HL-60/S4 (cell line): ENCODE measurements at regions not wholly inside any gene's neighbourhood (a gene's known extent, or its start where the extent isn't known, plus 50 kb on each side); places are given as distances from the start of the nearest gene placed in this dataset.

Experiments
- in situ Hi-C: fragments of 300-500 bp; cut with MboI; formaldehyde crosslinking; loops from 2 replicates; pipeline ENCODE4 v1.14.3; 2022; ENCODE audit warnings: low sequenced_read_pairs

DNA sequence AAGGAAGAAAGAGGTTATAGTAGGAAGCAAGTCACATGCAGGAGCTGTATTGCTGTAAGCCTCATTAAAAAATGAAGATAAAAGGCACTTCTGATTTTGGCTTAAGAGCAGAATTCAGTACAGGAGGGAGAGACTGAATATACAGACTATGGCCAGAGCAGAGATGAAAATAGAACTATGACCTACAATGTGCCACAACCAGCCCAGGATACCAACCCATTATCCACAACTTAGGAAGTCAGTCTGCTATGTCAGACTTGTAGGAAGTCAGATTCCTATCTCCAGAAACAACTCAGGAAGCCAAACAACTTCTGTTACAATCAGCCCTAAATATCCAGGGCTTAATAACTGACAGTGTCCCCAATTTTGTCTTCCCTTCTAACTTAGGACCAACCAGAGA lies 156.2 kb upstream of the ANKH start:
- in situ Hi-C loops = no loop called here

- in situ Hi-C loops = no loop called here
These were observed 155.4 kb upstream of the ANKH start for GRCh38 chr5:15026944-15027343.

GRCh38 chr5:15026011-15026893 lies 154.7 kb upstream of the ANKH start:
- in situ Hi-C loops = no loop called here

GRCh38 chr5:15023846-15024245 lies 152.3 kb upstream of the ANKH start:
- in situ Hi-C loops = loop anchor here (25.0 kb wide), 2 partner anchors 662 to 1037 kb away; no protein-coding TSS in a partner anchor

DNA sequence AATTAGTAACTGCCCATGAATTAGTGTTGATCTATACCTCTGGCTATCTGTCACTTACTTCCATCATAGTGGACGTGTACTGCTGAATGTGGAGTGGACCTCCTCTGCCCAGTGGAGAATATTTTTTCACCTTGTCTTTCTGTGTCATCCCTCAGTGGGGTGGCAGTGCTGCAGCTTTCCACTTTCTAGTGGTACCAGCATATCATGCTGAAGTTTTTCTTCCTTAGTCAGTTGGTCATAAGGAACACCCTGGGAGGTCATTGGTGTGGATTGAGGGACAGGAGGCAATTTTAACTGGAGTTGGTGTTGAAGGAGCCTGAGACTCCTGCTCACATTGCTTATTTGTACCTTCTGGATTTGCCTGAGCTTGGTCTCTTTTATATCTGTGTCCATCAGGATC lies 151.7 kb upstream of the ANKH start:
- in situ Hi-C loops = loop anchor here (25.0 kb wide), 2 partner anchors 661 to 1036 kb away; no protein-coding TSS in a partner anchor

DNA sequence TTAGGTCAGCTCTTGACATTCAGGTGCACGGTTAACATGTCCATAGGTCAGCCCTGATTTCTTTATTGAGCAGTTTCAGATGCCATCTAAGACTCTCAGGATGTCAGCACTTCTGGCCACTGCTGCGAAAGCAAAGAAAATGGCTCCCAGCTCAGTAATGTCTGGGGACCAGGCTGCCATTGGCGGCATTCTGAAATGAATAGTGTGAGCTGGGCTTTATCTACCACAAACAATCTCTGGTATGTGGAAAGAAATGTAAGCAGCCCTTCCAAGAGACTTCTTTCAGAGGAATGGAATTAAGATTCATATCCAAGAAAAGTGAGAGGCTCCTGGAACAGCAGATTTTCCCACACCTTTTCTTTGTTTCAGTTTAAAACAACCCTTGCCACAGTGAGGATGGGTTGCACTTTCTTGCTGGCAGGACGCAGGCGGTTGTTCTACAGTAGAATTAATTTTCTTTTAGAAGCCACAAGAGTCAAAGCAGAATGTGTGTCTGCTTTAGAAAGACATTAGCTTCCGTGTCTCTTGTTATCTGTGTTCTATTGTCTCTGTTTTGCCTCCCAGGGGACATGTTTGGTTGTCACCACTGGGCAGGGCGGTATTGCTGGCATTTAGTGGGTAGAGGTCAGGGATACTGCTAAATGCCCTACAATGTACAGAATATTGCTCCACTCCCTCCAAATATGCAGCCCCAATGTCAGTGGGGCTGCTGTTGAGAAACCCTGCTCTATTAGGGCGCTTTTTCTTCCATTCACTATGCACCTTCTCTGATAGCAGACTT lies 149.9 kb upstream of the ANKH start:
- in situ Hi-C loops = loop anchor here (25.0 kb wide), 2 partner anchors 659 to 1034 kb away; no protein-coding TSS in a partner anchor

DNA sequence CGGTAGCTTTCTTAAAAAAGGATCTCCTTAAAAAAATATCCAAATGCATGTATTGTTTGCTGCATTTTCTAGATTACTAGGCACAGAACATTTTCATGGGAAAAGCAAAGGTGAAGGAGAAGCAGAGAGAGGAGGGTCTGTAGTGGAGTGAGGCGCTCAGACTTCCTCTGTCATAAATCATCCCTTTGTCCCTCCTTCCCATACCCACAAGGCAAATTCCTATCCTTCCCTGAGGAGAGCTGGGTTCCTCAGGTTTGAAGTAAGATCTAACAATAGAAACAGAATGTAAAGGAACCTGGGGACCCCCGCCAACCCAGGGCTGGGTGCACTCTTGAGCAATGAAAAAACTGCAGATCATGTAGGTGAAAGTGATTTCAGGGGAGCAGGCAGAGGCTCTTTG lies 149.2 kb upstream of the ANKH start:
- in situ Hi-C loops = loop anchor here (25.0 kb wide), 2 partner anchors 658 to 1033 kb away; no protein-coding TSS in a partner anchor

DNA sequence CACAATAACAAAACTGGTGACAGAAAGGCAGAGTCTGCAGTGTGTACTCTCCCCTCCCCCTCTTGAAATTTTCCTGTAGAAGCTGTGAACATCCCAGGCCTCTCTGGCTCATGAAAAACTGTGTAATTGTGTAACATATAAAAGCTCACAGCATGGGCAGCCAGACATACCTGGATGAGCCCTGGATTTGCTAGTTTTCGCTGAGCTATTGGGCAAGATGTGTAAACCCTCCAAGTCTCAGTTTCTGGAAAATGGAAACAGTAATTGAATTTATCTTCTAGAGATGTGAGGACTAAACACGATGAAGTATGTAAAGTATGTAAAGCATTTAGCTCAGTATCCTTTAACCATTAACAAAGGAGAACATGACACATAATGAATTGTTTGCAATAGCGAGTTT lies 143.2 kb upstream of the ANKH start:
- in situ Hi-C loops = loop anchor here (25.0 kb wide), 2 partner anchors 653 to 1028 kb away; no protein-coding TSS in a partner anchor

- in situ Hi-C loops = loop anchor here (25.0 kb wide), 2 partner anchors 652 to 1027 kb away; no protein-coding TSS in a partner anchor
These were observed 142.3 kb upstream of the ANKH start for GRCh38 chr5:15013654-15014463.

DNA sequence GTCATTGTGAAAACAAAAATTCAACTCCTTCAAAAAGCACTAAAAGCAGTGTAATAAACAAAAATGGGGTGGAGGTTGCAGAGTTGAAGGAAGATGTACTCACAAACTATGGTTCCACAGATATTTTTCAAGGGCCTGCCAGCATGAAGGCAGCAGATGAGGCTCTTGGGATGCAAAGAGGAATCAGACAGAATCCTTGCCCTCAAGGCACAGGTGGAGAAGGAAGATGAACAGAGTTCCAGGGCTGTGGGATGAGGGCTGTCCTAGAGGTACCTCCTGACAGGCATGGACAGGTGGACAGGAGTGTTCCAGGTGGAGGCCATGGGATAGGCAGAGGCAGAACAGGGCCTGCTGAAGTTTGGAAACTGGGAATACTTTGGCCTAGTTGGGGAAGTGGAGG lies 140.5 kb upstream of the ANKH start:
- in situ Hi-C loops = loop anchor here (25.0 kb wide), 2 partner anchors 650 to 1025 kb away; no protein-coding TSS in a partner anchor

- in situ Hi-C loops = loop anchor here (25.0 kb wide), 2 partner anchors 649 to 1024 kb away; no protein-coding TSS in a partner anchor
These were observed 139.4 kb upstream of the ANKH start for GRCh38 chr5:15010936-15011335.

GRCh38 chr5:15009420-15009819 lies 137.8 kb upstream of the ANKH start:
- in situ Hi-C loops = loop anchor here (10.0 to 25.0 kb wide), 3 partner anchors 285 to 1022 kb away; no protein-coding TSS in a partner anchor

GRCh38 chr5:15008921-15009320 lies 137.3 kb upstream of the ANKH start:
- in situ Hi-C loops = loop anchor here (10.0 to 25.0 kb wide), 3 partner anchors 284 to 1022 kb away; no protein-coding TSS in a partner anchor

- in situ Hi-C loops = loop anchor here (10.0 to 25.0 kb wide), 3 partner anchors 284 to 1021 kb away; no protein-coding TSS in a partner anchor
These were observed 136.9 kb upstream of the ANKH start for GRCh38 chr5:15008476-15008875.

DNA sequence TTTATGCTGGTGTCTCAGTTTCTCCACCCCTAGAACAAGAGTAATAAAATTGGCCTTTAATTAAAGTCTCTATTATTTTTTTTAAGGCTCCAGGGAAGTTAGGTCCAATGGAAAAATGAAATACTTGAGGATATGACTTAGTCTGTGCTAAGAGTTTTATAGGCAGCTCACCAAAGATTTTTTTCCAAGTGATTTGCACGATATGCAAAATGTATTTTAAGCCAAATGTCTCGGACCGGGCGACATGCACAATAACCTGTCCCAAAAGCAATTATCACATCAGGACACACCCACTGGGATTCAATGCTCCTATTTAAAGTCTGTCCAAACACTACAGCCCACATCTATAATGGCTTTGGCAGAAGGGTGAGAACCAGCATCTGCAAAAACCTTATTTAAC lies 136.1 kb upstream of the ANKH start:
- in situ Hi-C loops = loop anchor here (10.0 to 25.0 kb wide), 3 partner anchors 283 to 1020 kb away; no protein-coding TSS in a partner anchor

GRCh38 chr5:15004506-15004905 lies 132.9 kb upstream of the ANKH start:
- in situ Hi-C loops = loop anchor here (10.0 to 25.0 kb wide), 3 partner anchors 280 to 1017 kb away; no protein-coding TSS in a partner anchor

GRCh38 chr5:15003511-15003920 lies 131.9 kb upstream of the ANKH start:
- in situ Hi-C loops = loop anchor here (10.0 to 25.0 kb wide), 3 partner anchors 279 to 1016 kb away; no protein-coding TSS in a partner anchor

DNA sequence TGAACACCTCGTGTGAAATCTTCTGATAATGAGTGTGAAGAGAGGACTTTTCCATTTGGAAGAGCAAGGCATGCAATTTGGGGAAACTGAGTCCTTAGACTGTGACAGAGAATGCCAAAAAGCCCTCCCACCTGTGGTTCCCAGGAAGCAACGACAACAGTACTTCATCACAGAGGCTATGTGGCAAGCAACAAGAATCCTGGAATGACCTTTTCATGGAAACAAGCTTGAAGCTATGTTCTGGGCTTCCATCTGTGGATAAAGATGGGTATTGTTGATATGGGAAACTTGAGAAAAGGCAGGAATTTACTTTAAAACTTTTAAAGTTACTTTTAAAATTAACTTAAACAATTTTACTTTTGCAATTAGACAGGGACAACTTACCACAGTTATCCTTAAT lies 131.2 kb upstream of the ANKH start:
- in situ Hi-C loops = loop anchor here (10.0 to 25.0 kb wide), 3 partner anchors 278 to 1015 kb away; no protein-coding TSS in a partner anchor

GRCh38 chr5:15002173-15002572 lies 130.6 kb upstream of the ANKH start:
- in situ Hi-C loops = loop anchor here (10.0 to 25.0 kb wide), 3 partner anchors 277 to 1015 kb away; no protein-coding TSS in a partner anchor

DNA sequence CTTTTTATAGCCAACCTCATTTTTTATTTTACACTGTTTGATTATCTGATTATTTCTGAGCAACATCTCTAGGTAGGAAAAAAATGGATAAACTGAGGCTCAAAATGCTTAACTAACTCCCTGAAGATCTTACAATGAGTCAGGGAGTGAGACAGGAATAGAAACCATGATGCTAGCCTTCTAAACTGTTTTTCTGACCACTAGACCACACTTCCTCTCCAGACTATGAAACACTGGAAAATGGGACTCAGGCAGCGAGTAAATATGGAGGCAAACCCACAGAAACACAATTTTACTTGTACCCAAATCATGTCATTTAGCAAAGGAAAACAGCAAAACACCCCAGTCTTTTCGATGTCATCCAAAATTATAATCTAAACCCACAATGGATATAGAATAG lies 129.9 kb upstream of the ANKH start:
- in situ Hi-C loops = loop anchor here (10.0 to 25.0 kb wide), 3 partner anchors 277 to 1014 kb away; no protein-coding TSS in a partner anchor
